ENCODE measurements at regions not wholly inside any gene's neighbourhood (a gene's known extent, or its start where the extent isn't known, plus 50 kb on each side); places are given as distances from the start of the nearest gene placed in this dataset.
"Not testable (repeated sequence)": the region's sequence is repeated elsewhere in the genome, so short reads cannot be mapped to it uniquely, and the experiment has no call there.

- Mint-ChIP-seq H3K9me3 (peaks cover 24% of the 10 kb centered on the region), H3K36me3 (ENCODE audit: low read depth) (no peaks in the 10 kb centered on the region), H3K27ac (no peak overlapping the region), H3K4me1 (ENCODE audit: low read depth) (no peaks in the 10 kb centered on the region), H3K4me3 (no peak overlapping the region), H3K27me3 (ENCODE audit: insufficient read depth) (no peaks in the 10 kb centered on the region)
- intact Hi-C loops (cut with micrococcal nuclease): no loop called here
- no peak for DNase-seq (ENCODE audit: low spot score)
Measured at GRCh38 chr15:37377428-37377827, 277.1 kb upstream of the MEIS2 start.

DNA sequence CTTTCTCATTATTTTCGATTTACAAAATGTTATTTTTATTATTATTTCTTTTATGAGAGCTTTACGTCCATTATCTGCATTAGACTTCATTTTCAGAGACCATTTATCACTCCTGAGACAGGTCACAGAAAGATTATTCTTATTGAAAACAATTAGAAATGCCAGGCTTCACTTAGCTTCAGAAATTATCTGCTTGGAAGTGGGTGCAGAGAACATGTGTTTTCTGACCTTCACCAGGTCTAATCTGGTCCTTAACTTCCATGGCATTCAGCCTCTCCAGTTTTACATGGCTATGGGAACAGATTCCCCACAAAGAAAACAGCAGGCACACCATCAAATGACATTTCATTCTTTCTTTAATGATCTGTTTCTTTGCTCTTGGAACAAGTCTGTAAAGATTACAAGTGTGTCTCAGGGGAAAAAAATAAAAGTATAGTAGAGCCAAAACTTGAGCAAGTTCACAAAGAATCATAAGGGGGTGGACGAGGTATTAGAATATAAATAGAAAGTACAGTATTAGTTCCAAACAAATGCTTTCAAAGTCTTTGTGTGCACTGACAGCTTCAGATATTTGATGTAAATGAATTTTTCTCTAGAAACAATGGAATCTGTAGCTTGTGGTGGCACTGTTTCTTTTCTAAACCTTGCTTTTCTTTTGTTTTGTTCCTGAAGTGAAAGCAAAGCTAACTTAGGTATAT is 294.2 kb upstream of the MEIS2 start:
- DNase-seq (ENCODE audit: low spot score): no peak
- intact Hi-C loops (cut with micrococcal nuclease): no loop called here
- H3K4me1 Mint-ChIP-seq (ENCODE audit: low read depth): no peaks in the 10 kb centered on the region
- peaks cover 26% of the 10 kb centered on the region for H3K9me3 Mint-ChIP-seq
- no peak overlapping the region for H3K27ac Mint-ChIP-seq
- no peak overlapping the region for H3K4me3 Mint-ChIP-seq
- H3K27me3 Mint-ChIP-seq (ENCODE audit: insufficient read depth): no peaks in the 10 kb centered on the region
- no peaks in the 10 kb centered on the region for H3K36me3 Mint-ChIP-seq (ENCODE audit: low read depth)

DNA sequence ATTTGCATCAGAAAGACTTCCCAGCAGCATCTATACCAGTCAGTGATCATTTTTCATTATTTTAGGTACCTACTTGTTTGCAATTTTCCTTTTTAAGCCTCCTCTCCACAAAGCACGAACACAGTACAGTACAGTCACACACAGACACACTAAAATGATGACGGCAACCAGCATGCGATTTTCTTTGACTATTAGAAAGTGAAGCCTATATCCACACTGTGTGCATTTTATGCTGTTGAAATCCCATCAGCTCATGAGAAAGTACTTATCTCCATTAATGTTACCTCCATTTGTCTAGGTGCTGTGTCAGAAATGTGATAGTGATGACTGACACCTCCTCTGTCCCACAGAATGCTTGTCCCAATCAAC is 294.7 kb upstream of the MEIS2 start:
- no peaks in the 10 kb centered on the region for H3K4me1 Mint-ChIP-seq (ENCODE audit: low read depth)
- H3K4me3 Mint-ChIP-seq: no peak overlapping the region
- DNase-seq (ENCODE audit: low spot score): no peak
- intact Hi-C loops (cut with micrococcal nuclease): no loop called here
- no peaks in the 10 kb centered on the region for H3K36me3 Mint-ChIP-seq (ENCODE audit: low read depth)
- H3K27me3 Mint-ChIP-seq (ENCODE audit: insufficient read depth): no peaks in the 10 kb centered on the region
- H3K27ac Mint-ChIP-seq: no peak overlapping the region
- peaks cover 24% of the 10 kb centered on the region for H3K9me3 Mint-ChIP-seq

DNA sequence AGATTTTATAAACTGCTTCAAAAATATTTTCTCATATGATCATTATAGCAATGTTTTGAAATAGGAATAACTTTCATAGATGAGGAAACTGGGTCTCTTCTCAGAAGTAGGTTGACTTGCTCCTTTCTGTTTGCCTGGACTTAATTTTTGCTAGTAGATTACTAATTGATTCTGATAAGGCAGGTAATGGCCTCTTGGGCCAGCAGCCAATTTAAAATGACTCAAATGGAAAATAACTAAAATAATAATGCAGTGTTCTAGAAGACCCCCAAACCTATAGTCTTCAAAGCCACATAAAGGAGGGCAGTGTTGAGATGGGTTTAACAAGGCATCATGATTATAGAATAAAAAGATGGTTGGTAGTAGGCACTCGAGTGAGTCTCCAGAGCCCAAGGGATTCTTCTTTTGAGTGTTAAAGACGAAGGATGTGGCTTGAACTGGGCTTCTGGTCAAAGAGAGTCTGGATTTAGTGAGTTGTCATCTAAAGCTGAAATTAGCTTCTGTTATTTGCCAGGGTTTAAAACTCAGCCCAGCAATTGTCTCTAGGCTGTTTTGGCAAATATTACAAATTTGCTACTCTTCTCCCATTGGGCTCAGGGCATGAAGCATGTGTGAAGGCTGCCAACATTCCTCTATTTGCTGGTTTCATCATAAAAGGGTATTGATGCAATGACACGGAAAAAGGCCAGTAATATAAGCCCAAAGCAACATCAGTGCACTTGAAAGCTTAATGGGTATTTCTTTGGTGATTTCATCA is 297.1 kb upstream of the MEIS2 start:
- intact Hi-C loops (cut with micrococcal nuclease): no loop called here
- H3K27ac Mint-ChIP-seq: no peak overlapping the region
- DNase-seq (ENCODE audit: low spot score): no peak
- H3K4me3 Mint-ChIP-seq: no peak overlapping the region
- H3K27me3 Mint-ChIP-seq (ENCODE audit: insufficient read depth): no peaks in the 10 kb centered on the region
- no peaks in the 10 kb centered on the region for H3K4me1 Mint-ChIP-seq (ENCODE audit: low read depth)
- peaks cover 14% of the 10 kb centered on the region for H3K9me3 Mint-ChIP-seq
- no peaks in the 10 kb centered on the region for H3K36me3 Mint-ChIP-seq (ENCODE audit: low read depth)

- H3K27ac Mint-ChIP-seq: no peak overlapping the region
- no peak overlapping the region for H3K4me3 Mint-ChIP-seq
- no peaks in the 10 kb centered on the region for H3K4me1 Mint-ChIP-seq (ENCODE audit: low read depth)
- H3K9me3 Mint-ChIP-seq: peaks cover 17% of the 10 kb centered on the region
- intact Hi-C loops (cut with micrococcal nuclease): no loop called here
- no peak for DNase-seq (ENCODE audit: low spot score)
- H3K27me3 Mint-ChIP-seq (ENCODE audit: insufficient read depth): no peaks in the 10 kb centered on the region
- no peaks in the 10 kb centered on the region for H3K36me3 Mint-ChIP-seq (ENCODE audit: low read depth)
Measured at GRCh38 chr15:37416103-37416502, 315.8 kb upstream of the MEIS2 start.

DNA sequence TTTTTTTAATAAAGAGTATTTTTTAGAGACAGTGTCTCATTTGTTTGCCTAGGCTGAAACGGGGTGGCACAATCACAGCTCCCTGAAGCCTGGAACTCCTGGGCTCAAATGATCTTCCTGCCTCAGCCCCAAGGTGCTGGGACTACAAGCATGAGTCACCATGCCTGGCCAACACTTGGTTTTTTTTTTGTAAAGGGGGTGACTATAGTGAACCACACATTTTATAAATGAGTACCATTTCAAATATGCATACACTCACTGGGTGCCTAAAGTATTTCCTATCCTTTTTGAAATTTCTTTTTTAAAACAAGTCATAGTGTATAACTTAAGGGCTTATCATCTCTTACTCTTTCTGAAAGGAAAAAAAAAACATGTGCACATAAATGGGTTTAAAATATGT is 325.2 kb upstream of the MEIS2 start:
- Mint-ChIP-seq H3K4me1 (ENCODE audit: low read depth) (no peaks in the 10 kb centered on the region), H3K27me3 (ENCODE audit: insufficient read depth) (no peaks in the 10 kb centered on the region), H3K27ac (no peak overlapping the region), H3K4me3 (no peak overlapping the region), H3K36me3 (ENCODE audit: low read depth) (no peaks in the 10 kb centered on the region), H3K9me3 (peaks cover 5% of the 10 kb centered on the region)
- no peak for DNase-seq (ENCODE audit: low spot score)
- intact Hi-C loops (cut with micrococcal nuclease): no loop called here

DNA sequence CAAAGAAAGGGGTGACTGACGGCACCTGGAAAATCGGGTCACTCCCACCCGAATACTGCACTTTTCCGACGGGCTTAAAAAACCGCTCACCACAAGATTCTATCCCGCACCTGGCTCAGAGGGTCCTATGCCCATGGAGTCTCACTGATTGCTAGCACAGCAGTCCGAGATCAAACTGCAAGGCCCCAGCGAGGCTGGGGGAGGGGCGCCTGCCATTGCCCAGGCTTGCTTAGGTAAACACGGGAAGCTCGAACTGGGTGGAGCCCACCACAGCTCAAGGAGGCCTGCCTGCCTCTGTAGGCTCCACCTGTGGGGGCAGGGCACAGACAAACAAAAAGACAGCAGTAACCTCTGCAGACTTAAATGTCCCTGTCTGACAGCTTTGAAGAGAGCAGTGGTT is 327.0 kb upstream of the MEIS2 start:
- H3K27ac Mint-ChIP-seq; H3K9me3 Mint-ChIP-seq; intact Hi-C loops (cut with micrococcal nuclease); H3K4me3 Mint-ChIP-seq; DNase-seq (ENCODE audit: low spot score); H3K27me3 Mint-ChIP-seq (ENCODE audit: insufficient read depth); H3K4me1 Mint-ChIP-seq (ENCODE audit: low read depth); H3K36me3 Mint-ChIP-seq (ENCODE audit: low read depth): not testable (repeated sequence)

- Mint-ChIP-seq H3K9me3 (peaks cover 15% of the 10 kb centered on the region), H3K4me3 (no peak overlapping the region), H3K36me3 (ENCODE audit: low read depth) (no peaks in the 10 kb centered on the region), H3K4me1 (ENCODE audit: low read depth) (no peaks in the 10 kb centered on the region), H3K27ac (no peak overlapping the region), H3K27me3 (ENCODE audit: insufficient read depth) (no peaks in the 10 kb centered on the region)
- DNase-seq (ENCODE audit: low spot score): no peak
- intact Hi-C loops (cut with micrococcal nuclease): no loop called here
Measured at GRCh38 chr15:37446921-37447320, 346.6 kb upstream of the MEIS2 start.

DNA sequence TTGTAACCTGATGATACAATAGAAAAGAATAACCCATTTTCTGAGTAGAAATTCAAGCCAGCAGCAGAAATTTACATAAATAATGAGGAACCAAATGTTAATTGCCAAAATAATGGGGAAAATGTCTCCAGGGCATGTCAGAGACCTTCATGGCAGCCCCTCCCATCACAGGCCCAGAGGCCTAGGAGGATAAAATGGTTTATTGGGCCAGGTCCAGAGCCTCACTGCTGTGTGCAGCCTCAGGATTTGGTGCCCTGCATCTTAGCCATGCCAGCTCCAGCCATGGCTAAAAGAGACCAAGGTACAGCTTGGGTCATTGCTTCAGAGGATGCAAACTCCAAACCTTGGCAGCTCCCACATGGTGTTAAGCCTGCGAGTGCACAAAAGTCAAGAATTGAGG is 352.1 kb upstream of the MEIS2 start:
- no peaks in the 10 kb centered on the region for H3K4me1 Mint-ChIP-seq (ENCODE audit: low read depth)
- no peak overlapping the region for H3K4me3 Mint-ChIP-seq
- H3K27me3 Mint-ChIP-seq (ENCODE audit: insufficient read depth): no peaks in the 10 kb centered on the region
- intact Hi-C loops (cut with micrococcal nuclease): no loop called here
- no peaks in the 10 kb centered on the region for H3K36me3 Mint-ChIP-seq (ENCODE audit: low read depth)
- no peak overlapping the region for H3K27ac Mint-ChIP-seq
- peaks cover 21% of the 10 kb centered on the region for H3K9me3 Mint-ChIP-seq
- DNase-seq (ENCODE audit: low spot score): no peak

- intact Hi-C loops (cut with micrococcal nuclease): no loop called here
- Mint-ChIP-seq H3K27ac (no peak overlapping the region), H3K9me3 (peaks cover 24% of the 10 kb centered on the region), H3K4me3 (no peak overlapping the region), H3K4me1 (ENCODE audit: low read depth) (no peaks in the 10 kb centered on the region), H3K27me3 (ENCODE audit: insufficient read depth) (no peaks in the 10 kb centered on the region), H3K36me3 (ENCODE audit: low read depth) (no peaks in the 10 kb centered on the region)
- no peak for DNase-seq (ENCODE audit: low spot score)
Measured at GRCh38 chr15:37480482-37480881, 380.1 kb upstream of the MEIS2 start.

- Mint-ChIP-seq H3K27ac (no peak overlapping the region), H3K36me3 (ENCODE audit: low read depth) (no peaks in the 10 kb centered on the region), H3K9me3 (peaks cover 25% of the 10 kb centered on the region), H3K4me3 (no peak overlapping the region), H3K27me3 (ENCODE audit: insufficient read depth) (no peaks in the 10 kb centered on the region), H3K4me1 (ENCODE audit: low read depth) (no peaks in the 10 kb centered on the region)
- DNase-seq (ENCODE audit: low spot score): no peak
- intact Hi-C loops (cut with micrococcal nuclease): no loop called here
Measured at GRCh38 chr15:37481126-37481525, 380.8 kb upstream of the MEIS2 start.

- intact Hi-C loops (cut with micrococcal nuclease): no loop called here
- no peaks in the 10 kb centered on the region for H3K36me3 Mint-ChIP-seq (ENCODE audit: low read depth)
- no peaks in the 10 kb centered on the region for H3K4me1 Mint-ChIP-seq (ENCODE audit: low read depth)
- H3K27ac Mint-ChIP-seq: no peak overlapping the region
- H3K4me3 Mint-ChIP-seq: no peak overlapping the region
- no peaks in the 10 kb centered on the region for H3K27me3 Mint-ChIP-seq (ENCODE audit: insufficient read depth)
- DNase-seq (ENCODE audit: low spot score): no peak
- H3K9me3 Mint-ChIP-seq: peaks cover 19% of the 10 kb centered on the region
Measured at GRCh38 chr15:37483779-37484178, 383.4 kb upstream of the MEIS2 start.

DNA sequence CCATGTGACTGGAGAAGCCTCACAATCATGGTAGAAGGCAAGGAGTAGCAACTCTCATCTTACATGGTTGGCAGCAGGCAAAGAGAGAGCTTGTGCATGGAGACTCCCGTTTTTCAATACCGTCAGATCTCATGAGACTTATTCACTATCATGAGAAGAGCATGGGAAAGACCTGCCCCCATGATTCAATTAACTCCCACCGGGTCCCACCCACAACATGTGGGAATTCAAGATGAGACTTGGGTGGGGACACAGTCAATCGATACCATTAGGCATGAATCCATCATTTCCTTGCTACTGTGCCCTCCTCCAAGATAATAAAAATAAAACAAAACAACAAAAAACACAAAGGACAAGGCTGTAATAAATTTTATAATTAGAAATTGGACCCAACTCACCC is 384.7 kb upstream of the MEIS2 start:
- H3K36me3 Mint-ChIP-seq (ENCODE audit: low read depth): no peaks in the 10 kb centered on the region
- H3K27me3 Mint-ChIP-seq (ENCODE audit: insufficient read depth): no peaks in the 10 kb centered on the region
- intact Hi-C loops (cut with micrococcal nuclease): no loop called here
- H3K4me3 Mint-ChIP-seq: no peak overlapping the region
- no peak overlapping the region for H3K27ac Mint-ChIP-seq
- DNase-seq (ENCODE audit: low spot score): no peak
- no peaks in the 10 kb centered on the region for H3K4me1 Mint-ChIP-seq (ENCODE audit: low read depth)
- H3K9me3 Mint-ChIP-seq: peaks cover 26% of the 10 kb centered on the region

DNA sequence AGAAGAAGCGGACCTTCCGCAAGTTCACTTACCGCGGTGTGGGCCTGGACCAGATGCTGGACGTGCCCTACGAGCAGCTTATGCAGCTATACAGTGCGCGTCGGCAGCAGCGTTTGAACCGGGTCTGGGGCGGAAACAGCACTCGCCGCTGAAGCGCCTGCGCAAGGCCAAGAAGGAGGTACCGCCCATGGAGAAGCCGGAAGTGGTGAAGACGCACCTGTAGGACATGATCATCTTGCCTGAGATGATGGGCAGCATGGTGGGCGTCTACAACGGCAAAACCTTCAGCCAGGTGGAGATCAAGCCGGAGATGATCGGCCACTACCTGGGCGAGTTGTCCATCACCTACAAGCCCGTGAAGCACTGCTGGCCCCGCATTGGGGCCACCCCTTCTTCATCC is 390.4 kb upstream of the MEIS2 start:
- no peaks in the 10 kb centered on the region for H3K27me3 Mint-ChIP-seq (ENCODE audit: insufficient read depth)
- no peaks in the 10 kb centered on the region for H3K36me3 Mint-ChIP-seq (ENCODE audit: low read depth)
- no peaks in the 10 kb centered on the region for H3K4me1 Mint-ChIP-seq (ENCODE audit: low read depth)
- intact Hi-C loops (cut with micrococcal nuclease): no loop called here
- peaks cover 11% of the 10 kb centered on the region for H3K9me3 Mint-ChIP-seq
- no peak for DNase-seq (ENCODE audit: low spot score)
- no peak overlapping the region for H3K4me3 Mint-ChIP-seq
- no peak overlapping the region for H3K27ac Mint-ChIP-seq

Data from activated T-helper 1 cell treated with anti-CD3 and anti-CD28 coated beads, Interleukin-12 subunit alpha, Interleukin-12 subunit beta, Interleukin-2, Interleukin-4 antibody, amounts not matched to agents 30 ng/mL and 10 ng/mL and 1 ng/mL, durations not matched to agents 14 hours and 24 hours and 36 hours (primary cell).